Epithelial cell of esophagus (primary cell): ENCODE measurements at regions not wholly inside any gene's neighbourhood (a gene's known extent, or its start where the extent isn't known, plus 50 kb on each side); places are given as distances from the start of the nearest gene placed in this dataset.
A peak's percentile ranks its signal among the peaks of the same experiment; 100 is the strongest.
"Not testable (repeated sequence)": the region's sequence is repeated elsewhere in the genome, so short reads cannot be mapped to it uniquely, and the experiment has no call there.

Experiments used
- DNase-seq: peaks from one replicate; pipeline ENCODE4 v3.0.0; 2010; ENCODE audit warnings: low read depth
- H3K4me3 ChIP-seq: 2 replicates; pipeline ENCODE4 v1.5.1; 2011; ENCODE audit warnings: mild to moderate bottlenecking, low read length, control low read depth
- TF ChIP-seq, protein P1 (sequence below): IDR thresholded peaks from 2 replicates; pipeline ENCODE4 v1.5.1; 2011; ENCODE audit warnings: low read depth, mild to moderate bottlenecking, low read length, control low read depth, inconsistent platforms; ENCODE audit not compliant: insufficient read depth; ENCODE audit errors: missing control alignments

DNA sequence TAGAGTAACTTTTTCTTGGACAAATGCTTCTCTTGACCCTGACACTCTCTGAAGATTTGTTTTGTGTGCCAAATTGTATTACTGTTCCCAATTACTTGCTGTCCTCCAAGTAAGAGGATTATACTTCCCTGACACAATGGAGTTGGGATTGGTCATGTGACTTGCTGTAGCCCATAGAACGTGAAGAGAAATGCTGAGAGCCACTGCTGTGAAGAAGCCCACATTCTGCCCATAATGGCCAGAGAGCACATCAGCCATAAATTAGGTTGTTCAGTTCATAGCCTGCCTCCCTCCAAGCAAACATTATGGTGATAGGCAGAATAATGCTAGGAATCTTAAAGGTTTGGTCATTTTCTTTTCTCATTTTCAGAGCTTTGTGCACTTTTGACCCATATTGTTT lies 198.9 kb downstream of the SPATA31A1 start:
- H3K4me3 ChIP-seq, DNase-seq: not testable (repeated sequence)

DNA sequence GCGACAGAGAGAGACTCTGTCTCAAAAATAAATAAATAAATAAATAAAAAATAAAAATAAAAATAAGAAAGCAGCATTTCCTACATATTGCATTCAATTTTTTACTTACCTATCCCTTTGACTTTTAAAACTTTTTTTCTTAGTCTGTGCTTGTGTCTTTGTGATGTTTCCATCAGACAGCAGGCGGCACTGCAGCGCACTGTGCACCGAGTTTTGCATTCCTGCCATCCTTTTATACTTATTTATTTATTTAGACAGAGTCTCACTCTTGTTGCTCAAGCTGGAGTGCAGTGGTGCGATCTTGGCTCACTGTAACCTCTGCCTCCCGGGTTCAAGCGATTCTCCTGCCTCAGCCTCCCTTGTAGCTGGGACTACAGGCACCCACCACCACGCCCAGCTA lies 203.9 kb downstream of the SPATA31A1 start:
- TF ChIP-seq, protein P1, sequence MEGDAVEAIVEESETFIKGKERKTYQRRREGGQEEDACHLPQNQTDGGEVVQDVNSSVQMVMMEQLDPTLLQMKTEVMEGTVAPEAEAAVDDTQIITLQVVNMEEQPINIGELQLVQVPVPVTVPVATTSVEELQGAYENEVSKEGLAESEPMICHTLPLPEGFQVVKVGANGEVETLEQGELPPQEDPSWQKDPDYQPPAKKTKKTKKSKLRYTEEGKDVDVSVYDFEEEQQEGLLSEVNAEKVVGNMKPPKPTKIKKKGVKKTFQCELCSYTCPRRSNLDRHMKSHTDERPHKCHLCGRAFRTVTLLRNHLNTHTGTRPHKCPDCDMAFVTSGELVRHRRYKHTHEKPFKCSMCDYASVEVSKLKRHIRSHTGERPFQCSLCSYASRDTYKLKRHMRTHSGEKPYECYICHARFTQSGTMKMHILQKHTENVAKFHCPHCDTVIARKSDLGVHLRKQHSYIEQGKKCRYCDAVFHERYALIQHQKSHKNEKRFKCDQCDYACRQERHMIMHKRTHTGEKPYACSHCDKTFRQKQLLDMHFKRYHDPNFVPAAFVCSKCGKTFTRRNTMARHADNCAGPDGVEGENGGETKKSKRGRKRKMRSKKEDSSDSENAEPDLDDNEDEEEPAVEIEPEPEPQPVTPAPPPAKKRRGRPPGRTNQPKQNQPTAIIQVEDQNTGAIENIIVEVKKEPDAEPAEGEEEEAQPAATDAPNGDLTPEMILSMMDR: peak; percentile 35
- DNase-seq, H3K4me3 ChIP-seq: not testable (repeated sequence)

DNA sequence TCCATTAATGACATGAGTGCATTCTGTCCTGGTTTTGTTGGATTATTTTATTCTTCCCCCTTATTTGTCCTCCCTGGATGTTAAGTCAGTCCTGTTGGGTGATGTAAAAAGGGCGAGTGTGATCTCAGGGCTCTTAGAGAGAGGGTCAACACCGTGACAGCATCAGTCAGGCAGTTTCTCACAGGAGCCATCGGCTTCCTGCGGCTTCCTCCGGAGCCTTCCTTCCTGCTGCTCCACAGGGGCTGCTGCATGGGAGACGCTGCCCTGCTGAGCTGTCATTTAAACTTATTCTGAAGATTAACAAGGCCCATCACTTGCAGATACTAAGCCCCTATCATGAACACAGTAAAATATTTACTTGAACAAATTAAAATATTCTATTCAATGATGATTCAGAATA lies 211.3 kb downstream of the SPATA31A1 start:
- H3K4me3 ChIP-seq, DNase-seq: not testable (repeated sequence)

DNA sequence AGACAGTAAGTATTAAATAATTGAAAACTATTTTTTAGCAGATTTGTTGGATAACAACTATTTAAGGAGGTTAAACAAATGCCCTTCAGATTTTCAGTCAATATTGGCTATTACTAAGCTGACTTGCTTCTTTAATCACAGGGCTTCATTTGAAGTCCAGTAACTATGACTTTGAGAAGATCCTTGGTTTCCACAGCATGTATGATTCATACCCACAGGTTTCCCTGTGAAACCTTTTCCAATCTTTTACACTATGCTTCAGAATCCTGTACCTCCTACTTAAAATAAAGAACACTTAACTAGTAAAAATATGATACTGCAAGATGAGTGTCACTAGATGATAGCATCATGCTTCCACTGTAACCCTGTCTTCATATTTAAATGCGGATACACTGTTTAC lies 211.9 kb downstream of the SPATA31A1 start:
- H3K4me3 ChIP-seq, DNase-seq: not testable (repeated sequence)

DNA sequence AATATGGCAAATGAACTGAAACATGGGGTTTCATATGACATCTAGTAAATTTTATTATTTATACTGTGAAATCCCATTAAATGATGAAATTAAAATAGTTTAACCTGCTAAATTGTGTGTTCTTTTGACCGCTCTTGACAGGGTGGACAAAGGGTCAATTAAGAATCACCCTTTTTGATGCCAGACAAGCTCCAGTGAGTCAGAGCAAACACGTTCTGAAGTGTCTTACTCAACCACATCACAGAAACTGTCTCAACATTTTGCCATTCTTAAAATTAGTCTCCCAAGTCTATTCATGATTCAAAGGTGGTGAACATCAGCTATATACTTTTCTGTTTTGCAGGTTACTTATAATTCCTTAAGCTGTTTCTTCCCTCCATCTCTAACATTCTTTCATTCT lies 213.4 kb downstream of the SPATA31A1 start:
- H3K4me3 ChIP-seq, DNase-seq: not testable (repeated sequence)

DNA sequence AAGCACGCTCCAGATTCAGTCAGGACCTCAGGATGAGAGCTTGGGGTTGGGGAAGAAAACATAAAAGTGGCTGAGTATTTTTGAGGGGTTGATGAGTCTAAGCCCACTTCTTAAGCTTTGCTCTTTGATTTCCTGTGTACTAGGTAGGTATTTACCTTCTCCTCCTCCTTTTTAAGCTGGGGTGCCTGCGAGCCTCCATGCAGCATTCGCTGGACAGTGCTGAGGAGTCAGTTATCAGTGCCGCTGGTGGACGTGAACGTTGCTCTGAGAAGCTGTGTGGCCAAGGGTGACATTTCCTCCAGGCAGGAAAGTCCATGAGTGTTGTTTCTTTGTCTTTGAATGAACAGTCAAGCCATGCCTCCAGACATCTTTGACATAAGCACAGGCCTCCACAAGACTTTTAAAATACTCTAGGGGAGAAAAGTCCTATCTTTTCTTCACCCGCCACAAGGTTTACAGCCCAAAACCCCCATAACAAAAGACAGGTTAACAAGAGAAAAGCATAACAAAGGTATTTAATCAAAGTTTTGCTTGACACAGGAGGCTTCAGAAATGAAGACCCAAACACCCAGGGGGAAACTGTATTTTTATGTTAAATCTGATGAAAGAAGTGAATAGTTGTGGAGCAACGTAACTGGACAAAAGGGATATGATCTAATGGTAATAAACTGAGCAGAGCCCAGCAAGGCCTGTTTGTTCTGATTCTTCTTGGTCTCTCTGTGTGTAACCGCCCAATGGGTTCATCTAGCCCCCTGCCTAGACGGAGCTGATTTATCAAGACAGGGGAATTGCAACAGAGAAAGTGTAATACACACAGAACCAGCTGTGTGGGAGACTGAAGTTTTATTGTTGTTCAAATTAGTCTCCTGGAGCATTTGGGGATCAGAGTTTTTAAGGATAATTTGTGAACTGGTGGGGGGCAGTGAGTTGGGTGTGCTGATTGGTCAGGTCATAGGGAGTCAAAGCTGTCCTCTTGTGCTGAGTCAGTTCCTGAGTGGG lies 217.9 kb downstream of the SPATA31A1 start:
- DNase-seq, H3K4me3 ChIP-seq: not testable (repeated sequence)

DNA sequence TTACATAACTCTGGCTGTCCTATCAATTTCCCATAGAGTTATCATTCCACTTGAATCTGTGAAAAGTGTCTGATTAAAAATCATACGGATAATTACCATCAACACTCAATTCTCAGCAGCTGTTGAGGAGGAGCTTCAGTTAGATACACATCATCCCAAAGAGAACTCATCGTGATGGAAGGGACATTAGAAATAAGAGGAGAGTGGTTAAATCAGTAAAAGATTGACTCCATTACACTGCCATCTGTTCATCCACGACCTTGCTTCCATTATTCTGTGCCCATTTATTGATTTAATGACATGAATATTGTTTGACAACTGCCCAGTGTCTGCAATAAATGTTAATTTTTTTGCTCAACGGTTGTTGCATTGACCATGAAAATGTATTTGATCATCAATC lies 223.5 kb downstream of the SPATA31A1 start:
- not testable (repeated sequence) for DNase-seq

DNA sequence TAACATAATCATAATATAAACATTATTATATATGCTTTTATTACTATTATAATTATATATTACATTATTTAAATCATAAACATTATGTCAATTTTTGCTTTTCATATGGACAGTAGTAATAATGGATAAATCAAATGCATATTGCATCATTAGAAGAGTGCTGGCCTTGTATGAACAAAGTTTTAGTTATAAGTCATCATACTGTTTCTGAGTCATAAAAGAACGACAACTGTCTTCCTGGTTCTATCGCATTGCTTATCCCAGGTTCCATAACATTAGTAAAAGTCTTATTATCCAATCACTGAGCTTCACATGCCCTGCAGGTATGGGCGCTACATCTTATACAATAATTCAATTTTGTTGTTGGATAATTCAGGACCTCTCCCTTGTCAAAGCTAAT lies 225.8 kb downstream of the SPATA31A1 start:
- DNase-seq: peak; percentile 74
- H3K4me3 ChIP-seq: not testable (repeated sequence)

More for the DNA sequence above, 223.5 kb downstream of the SPATA31A1 start:
- H3K4me3 ChIP-seq: not testable (repeated sequence)

DNA sequence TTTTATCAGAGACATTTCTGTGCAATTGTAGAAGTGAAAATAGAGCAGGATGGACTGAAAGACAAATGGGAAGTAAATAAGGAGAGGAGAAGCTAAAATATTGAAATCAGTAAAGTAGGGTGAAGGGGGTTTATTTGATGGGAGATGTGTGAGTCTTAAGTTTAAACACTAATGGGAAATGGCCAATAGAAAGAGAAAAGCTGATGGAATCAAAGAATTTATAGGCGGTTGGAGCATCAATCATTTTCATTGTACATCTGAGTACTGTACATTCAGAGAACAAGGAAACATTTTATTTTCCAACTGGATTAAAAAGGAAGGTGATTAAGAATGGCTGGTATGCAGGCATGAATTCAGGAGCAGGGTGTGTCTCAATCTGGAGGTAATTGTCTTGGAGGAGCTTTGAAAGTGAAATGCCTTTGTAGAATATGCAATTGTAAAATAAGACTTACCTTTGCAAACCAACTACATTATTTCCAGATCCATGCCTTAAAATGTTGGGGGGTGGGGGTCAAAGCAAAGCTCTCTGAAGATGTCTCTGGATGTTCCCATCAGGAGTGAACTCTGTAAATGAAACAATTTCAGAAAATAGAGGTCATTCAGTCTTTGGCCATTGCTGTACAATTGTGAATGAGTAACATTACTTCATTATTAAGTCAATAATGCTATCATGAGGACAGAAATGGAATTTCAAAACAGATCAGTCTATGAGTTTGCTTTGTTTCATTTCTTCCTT lies 227.4 kb downstream of the SPATA31A1 start:
- DNase-seq: peak; percentile 55
- not testable (repeated sequence) for H3K4me3 ChIP-seq

DNA sequence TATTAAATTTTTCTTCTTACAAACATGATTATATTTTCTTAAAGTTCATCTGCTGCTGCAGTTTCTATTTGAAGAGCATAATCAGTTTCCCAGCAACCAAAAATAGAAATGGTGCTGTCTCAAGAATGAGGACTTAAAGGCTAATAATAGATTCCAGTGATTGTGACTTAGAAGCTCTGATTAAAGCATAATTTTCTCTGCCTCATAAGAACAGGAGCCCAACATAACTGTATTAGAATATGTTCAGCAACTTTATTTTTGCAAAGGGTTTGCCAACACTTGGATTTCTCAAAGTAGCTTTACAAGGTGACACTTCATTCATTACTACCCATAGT lies 227.9 kb downstream of the SPATA31A1 start:
- H3K4me3 ChIP-seq, DNase-seq: not testable (repeated sequence)

DNA sequence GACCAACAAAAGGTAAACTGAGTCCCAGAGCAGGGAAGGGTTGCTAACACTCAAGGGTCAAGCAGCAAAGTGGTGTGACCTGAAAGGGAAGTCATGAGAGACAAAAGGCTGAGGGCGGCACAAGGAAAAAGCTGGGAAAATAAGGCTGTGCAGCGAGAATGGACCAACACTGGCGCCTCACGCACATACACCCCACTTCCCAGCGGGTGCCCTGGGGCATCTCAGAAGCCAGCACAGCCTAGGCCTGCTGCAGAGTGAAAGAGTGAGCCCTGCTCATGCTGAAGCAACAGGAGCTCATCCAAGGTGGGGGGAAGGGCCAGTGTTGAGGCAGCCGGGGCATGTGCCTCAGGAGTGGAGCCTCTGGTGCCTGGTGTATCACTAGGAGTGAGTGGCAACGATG lies 229.8 kb downstream of the SPATA31A1 start:
- not testable (repeated sequence) for H3K4me3 ChIP-seq, DNase-seq

DNA sequence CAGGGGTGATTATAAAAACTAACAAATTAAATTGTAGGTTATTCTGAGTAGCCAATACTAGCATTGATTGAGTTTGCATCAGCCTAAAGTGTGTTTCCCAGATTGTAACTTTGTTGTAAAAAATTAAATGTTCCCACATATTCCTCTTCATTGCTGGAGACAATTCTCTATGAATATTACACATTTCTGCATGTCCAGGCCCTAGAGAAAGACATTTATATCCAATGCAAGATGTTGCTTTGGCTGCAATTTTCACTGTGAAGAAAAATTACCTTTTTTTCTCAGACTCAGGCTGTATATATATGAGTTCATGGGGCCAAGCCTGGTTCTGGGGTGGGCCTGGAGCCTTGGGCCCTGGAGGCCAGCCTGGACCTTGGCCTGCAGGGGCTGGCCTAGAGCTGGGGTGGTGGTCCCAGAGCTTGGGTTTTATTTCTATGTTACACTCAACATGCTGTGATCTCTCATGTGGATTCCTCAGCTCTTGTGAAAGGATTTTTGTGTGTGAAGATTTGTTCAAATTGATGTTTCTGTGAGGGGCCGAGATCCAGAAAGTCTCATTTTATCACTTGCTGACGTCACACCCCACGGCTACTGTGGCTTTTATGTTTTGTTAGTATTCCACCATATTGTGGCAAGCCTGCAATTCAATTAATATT lies 232.5 kb downstream of the SPATA31A1 start:
- no peak for DNase-seq
- no peak overlapping the region for H3K4me3 ChIP-seq
- TF ChIP-seq, protein P1: no peak
